ENCODE measurements at regions not wholly inside any gene's neighbourhood (a gene's known extent, or its start where the extent isn't known, plus 50 kb on each side); places are given as distances from the start of the nearest gene placed in this dataset.

GRCh38 chr16:18048853-18049546 lies 287.5 kb downstream of the NPIPA8 start:
- Histone ChIP-seq H3K9me3 (no peaks in the 10 kb centered on the region), H3K27ac (no peak overlapping the region), H3K36me3 (no peaks in the 10 kb centered on the region), H3K4me1 (ENCODE audit: control insufficient read depth in 1 of 2, insufficient read depth in 1 of 2, low read depth in 1 of 2, low read length in 1 of 2) (no peaks in the 10 kb centered on the region), H3K4me3 (ENCODE audit: low read depth in 1 of 2, low read length in 1 of 2) (no peak overlapping the region), H3K27me3 (no peaks in the 10 kb centered on the region)
- TF ChIP-seq, protein P1, sequence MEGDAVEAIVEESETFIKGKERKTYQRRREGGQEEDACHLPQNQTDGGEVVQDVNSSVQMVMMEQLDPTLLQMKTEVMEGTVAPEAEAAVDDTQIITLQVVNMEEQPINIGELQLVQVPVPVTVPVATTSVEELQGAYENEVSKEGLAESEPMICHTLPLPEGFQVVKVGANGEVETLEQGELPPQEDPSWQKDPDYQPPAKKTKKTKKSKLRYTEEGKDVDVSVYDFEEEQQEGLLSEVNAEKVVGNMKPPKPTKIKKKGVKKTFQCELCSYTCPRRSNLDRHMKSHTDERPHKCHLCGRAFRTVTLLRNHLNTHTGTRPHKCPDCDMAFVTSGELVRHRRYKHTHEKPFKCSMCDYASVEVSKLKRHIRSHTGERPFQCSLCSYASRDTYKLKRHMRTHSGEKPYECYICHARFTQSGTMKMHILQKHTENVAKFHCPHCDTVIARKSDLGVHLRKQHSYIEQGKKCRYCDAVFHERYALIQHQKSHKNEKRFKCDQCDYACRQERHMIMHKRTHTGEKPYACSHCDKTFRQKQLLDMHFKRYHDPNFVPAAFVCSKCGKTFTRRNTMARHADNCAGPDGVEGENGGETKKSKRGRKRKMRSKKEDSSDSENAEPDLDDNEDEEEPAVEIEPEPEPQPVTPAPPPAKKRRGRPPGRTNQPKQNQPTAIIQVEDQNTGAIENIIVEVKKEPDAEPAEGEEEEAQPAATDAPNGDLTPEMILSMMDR (IDR thresholded peaks at IDR 0.05) = no peak

- Histone ChIP-seq H3K9me3 (no peaks in the 10 kb centered on the region), H3K36me3 (no peaks in the 10 kb centered on the region), H3K4me1 (ENCODE audit: control insufficient read depth in 1 of 2, insufficient read depth in 1 of 2, low read depth in 1 of 2, low read length in 1 of 2) (no peaks in the 10 kb centered on the region), H3K27ac (no peak overlapping the region), H3K27me3 (no peaks in the 10 kb centered on the region), H3K4me3 (ENCODE audit: low read depth in 1 of 2, low read length in 1 of 2) (no peak overlapping the region)
- TF ChIP-seq, protein P1 (IDR thresholded peaks at IDR 0.05) = no peak
Observed at GRCh38 chr16:18047761-18048160, 288.8 kb downstream of the NPIPA8 start.

- TF ChIP-seq, protein P1 (IDR thresholded peaks at IDR 0.05) = no peak
- Histone ChIP-seq H3K36me3 (no peaks in the 10 kb centered on the region), H3K4me1 (ENCODE audit: control insufficient read depth in 1 of 2, insufficient read depth in 1 of 2, low read depth in 1 of 2, low read length in 1 of 2) (no peaks in the 10 kb centered on the region), H3K27me3 (no peaks in the 10 kb centered on the region), H3K4me3 (ENCODE audit: low read depth in 1 of 2, low read length in 1 of 2) (no peak overlapping the region), H3K27ac (no peak overlapping the region), H3K9me3 (no peaks in the 10 kb centered on the region)
Observed at GRCh38 chr16:18045356-18045755, 291.2 kb downstream of the NPIPA8 start.

- no peak overlapping the region for H3K4me3 ChIP-seq (ENCODE audit: low read depth in 1 of 2, low read length in 1 of 2)
- TF ChIP-seq, protein P1 (IDR thresholded peaks at IDR 0.05) = no peak
- no peak overlapping the region for H3K27ac ChIP-seq
- H3K27me3 ChIP-seq = no peaks in the 10 kb centered on the region
- no peaks in the 10 kb centered on the region for H3K36me3 ChIP-seq
- no peaks in the 10 kb centered on the region for H3K4me1 ChIP-seq (ENCODE audit: control insufficient read depth in 1 of 2, insufficient read depth in 1 of 2, low read depth in 1 of 2, low read length in 1 of 2)
- H3K9me3 ChIP-seq = no peaks in the 10 kb centered on the region
Observed at GRCh38 chr16:18041864-18042834, 294.4 kb downstream of the NPIPA8 start.

DNA sequence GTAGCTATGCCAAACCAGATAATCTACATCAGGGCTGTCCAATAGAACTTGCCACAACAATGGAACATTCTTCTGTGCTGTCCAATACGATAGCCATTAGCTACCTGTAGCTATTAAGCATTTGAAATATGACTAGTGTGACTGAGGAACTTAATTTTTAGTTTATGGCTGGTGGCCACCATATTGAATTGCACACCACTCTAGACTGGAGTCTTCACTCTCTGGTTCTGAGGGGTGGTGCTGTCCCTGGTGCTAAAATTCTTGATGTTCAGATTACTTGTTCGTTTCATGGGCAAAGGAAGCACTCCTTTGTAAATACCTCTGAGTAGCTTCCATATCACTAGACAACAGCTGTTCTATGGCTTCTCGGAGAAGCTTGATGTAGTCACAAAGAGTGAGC lies 296.6 kb downstream of the NPIPA8 start:
- TF ChIP-seq, protein P1 (IDR thresholded peaks at IDR 0.05) = no peak
- Histone ChIP-seq H3K36me3 (no peaks in the 10 kb centered on the region), H3K4me3 (ENCODE audit: low read depth in 1 of 2, low read length in 1 of 2) (no peak overlapping the region), H3K27ac (no peak overlapping the region), H3K27me3 (no peaks in the 10 kb centered on the region), H3K4me1 (ENCODE audit: control insufficient read depth in 1 of 2, insufficient read depth in 1 of 2, low read depth in 1 of 2, low read length in 1 of 2) (no peaks in the 10 kb centered on the region), H3K9me3 (no peaks in the 10 kb centered on the region)

Data from neutrophil (primary cell).